A673 (cell line): ENCODE measurements at regions not wholly inside any gene's neighbourhood (a gene's known extent, or its start where the extent isn't known, plus 50 kb on each side); places are given as distances from the start of the nearest gene placed in this dataset.

ENCODE experiments used
- CTCF ChIP-seq: fragments of 300-800, 200-600 bp; sonication (generic); conservative IDR thresholded peaks from 2 replicates; pipeline ENCODE4 v1.5.1; 2017; ENCODE audit warnings: low read depth, mild to moderate bottlenecking, antibody characterized with exemption, low read length, moderate library complexity, mixed read lengths
- EZH2 ChIP-seq: fragments of 200-600 bp; sonication (generic); IDR thresholded peaks from 2 replicates; pipeline ENCODE4 v1.6.1; 2017; ENCODE audit warnings: borderline replicate concordance, low read depth, mild to moderate bottlenecking, mixed read lengths, antibody characterized with exemption, low read length; ENCODE audit not compliant: poor library complexity, severe bottlenecking

GRCh38 chr4:54842656-54843055, 184.9 kb downstream of the KIT start:
- TF ChIP-seq CTCF: no peak
- TF ChIP-seq EZH2: no peak
